ENCODE measurements at regions not wholly inside any gene's neighbourhood (a gene's known extent, or its start where the extent isn't known, plus 50 kb on each side); places are given as distances from the start of the nearest gene placed in this dataset.
"Not testable (repeated sequence)": the region's sequence is repeated elsewhere in the genome, so short reads cannot be mapped to it uniquely, and the experiment has no call there.

DNA sequence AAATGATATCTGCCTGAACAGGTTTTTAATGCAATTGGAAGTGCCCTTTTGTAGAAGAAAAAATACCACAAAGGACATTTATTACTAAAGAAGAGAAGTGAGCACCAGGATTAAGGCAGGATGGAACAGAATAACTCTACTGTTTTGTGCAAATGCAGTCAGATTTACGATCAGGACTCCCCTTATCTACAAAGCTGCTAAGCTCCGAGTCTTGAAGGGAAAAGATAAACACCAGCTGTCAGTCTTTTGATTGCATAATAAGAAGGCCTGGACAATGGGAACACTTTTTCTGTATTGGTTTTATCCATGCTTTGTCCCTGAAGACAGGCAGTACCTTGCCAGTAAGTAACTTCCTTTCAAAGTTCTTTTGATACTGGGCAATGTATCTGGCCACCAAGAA lies 797.9 kb upstream of the SLC35B3 start:
- DNase-seq (ENCODE audit: insufficient read length, low spot score) (no peak), FAIRE-seq (no peak)
- TF ChIP-seq, protein P1, sequence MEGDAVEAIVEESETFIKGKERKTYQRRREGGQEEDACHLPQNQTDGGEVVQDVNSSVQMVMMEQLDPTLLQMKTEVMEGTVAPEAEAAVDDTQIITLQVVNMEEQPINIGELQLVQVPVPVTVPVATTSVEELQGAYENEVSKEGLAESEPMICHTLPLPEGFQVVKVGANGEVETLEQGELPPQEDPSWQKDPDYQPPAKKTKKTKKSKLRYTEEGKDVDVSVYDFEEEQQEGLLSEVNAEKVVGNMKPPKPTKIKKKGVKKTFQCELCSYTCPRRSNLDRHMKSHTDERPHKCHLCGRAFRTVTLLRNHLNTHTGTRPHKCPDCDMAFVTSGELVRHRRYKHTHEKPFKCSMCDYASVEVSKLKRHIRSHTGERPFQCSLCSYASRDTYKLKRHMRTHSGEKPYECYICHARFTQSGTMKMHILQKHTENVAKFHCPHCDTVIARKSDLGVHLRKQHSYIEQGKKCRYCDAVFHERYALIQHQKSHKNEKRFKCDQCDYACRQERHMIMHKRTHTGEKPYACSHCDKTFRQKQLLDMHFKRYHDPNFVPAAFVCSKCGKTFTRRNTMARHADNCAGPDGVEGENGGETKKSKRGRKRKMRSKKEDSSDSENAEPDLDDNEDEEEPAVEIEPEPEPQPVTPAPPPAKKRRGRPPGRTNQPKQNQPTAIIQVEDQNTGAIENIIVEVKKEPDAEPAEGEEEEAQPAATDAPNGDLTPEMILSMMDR (IDR thresholded peaks at IDR 0.05; ENCODE audit: insufficient read depth, missing control alignments), result no peak

DNA sequence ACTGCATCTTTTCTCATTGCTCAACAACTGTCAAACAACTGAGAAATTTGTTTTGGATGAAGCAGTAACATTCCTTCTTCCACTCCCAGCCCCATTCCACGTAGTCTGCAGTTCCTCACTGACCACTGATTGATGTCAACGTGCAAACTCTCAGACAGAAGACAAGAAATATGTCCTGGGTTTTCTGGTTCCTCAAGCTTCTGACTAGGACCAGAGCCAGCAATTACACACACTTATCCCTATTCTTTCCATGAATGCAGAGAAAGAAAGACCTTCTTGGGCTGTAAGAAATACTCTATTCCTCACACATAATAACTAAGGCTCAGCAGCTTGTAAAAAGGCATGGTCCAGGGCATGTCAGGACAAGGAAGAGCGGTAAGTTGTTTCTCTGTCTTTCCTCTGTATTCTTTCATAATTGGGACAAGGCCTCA lies 790.1 kb upstream of the SLC35B3 start:
- TF ChIP-seq, protein P1 (IDR thresholded peaks at IDR 0.05; ENCODE audit: insufficient read depth, missing control alignments), result no peak
- no peak for FAIRE-seq

DNA sequence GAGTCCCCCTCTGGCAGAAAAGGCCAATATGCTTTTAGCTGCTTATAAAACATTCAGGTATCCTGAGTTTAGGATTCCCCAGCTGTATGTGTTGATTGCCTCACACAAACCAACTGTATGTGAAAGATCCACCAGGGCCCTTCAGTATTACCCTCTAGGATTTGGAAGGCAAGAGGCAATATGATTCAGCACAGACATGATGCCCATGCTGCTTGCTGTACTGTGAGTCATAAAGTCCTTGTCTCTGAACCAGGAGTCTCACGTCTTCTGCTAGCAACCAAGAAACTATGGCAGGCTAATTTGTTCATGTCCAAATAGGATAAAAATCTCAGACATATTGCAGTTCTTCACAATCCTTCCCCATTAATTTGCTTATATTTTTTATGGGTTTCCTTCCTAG lies 789.2 kb upstream of the SLC35B3 start:
- TF ChIP-seq, protein P1 (IDR thresholded peaks at IDR 0.05; ENCODE audit: insufficient read depth, missing control alignments), result no peak
- FAIRE-seq (no peak), DNase-seq (ENCODE audit: insufficient read length, low spot score) (no peak)

More for the DNA sequence above, 790.1 kb upstream of the SLC35B3 start:
- DNase-seq (ENCODE audit: insufficient read length, low spot score), result no peak

DNA sequence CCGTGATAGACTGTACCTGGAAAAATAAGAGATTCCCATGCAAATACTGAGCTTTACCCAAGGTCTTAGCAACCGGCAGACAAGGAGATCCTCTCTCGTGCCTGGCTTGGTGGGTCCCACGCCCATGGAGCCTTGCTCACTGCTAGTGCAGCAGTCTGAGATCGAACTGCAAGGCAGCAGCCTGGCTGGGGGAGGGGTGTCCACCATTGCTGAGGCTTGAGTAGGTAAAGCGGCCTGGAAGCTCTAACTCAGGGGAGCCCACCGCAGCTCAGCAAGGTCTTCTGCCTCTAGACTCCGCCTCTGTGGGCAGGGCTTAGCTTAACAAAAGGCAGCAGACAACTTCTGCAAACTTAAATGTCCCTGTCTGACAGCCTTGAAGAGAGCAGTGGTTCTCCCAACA lies 778.4 kb upstream of the SLC35B3 start:
- DNase-seq (ENCODE audit: insufficient read length, low spot score); FAIRE-seq: not testable (repeated sequence)

DNA sequence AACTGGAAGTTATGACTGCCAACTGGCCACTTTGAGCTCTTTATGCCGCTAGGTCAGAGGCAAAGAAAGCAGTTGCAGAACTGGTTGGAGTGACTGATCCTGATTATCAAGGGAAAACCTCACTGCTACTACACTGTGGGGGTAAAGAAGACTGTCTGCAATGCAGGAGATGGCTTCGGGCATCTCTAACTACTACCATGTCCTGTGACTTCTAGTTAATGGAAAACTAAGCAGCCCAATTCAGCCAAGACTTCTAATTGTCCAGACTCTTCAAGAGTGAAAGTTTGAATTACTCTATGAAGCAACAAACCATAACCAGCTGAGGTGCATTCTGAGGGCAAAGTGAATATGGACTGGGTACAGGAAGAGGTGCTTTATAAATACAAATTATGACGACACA lies 773.6 kb upstream of the SLC35B3 start:
- no peak for FAIRE-seq
- TF ChIP-seq, protein P1 (IDR thresholded peaks at IDR 0.05; ENCODE audit: insufficient read depth, missing control alignments), result no peak
- no peak for DNase-seq (ENCODE audit: insufficient read length, low spot score)

DNA sequence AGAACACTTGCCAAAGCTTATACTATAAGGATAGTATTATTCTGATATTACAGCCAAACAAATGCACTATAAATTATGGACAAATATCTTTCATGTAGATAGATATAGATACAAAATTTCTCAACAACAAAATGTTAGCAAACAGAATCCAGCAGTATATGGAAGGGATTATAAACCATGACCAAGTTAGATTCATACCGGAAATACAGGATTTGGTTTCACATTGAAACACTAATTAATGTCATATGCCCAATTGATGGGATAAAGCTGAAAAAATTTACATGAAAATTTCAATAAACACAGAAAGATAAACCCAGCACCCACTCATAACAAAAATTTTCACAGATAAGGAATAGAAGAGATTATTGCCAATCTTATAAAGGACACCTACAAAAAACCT lies 770.3 kb upstream of the SLC35B3 start:
- no peak for DNase-seq (ENCODE audit: insufficient read length, low spot score)
- no peak for FAIRE-seq
- TF ChIP-seq, protein P1 (IDR thresholded peaks at IDR 0.05; ENCODE audit: insufficient read depth, missing control alignments), result no peak

DNA sequence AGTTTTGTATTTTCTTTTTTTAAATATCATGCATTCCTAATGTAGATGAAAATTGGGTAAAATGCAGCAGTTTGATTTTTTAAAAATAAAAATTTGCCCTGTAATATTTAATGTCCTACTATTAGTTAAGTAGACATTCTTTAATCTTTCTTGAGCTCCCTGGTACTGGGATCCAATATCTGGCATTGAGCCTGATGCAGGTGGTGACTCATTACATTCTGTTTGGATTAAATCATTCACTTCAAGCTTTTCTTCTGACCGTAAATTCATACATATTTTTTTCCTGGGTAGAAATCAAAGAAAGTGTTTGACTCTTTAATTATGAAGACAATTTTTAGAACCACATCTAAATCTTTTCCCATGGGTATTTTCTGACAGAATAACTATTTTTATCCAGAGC lies 768.8 kb upstream of the SLC35B3 start:
- no peak for FAIRE-seq
- TF ChIP-seq, protein P1 (IDR thresholded peaks at IDR 0.05; ENCODE audit: insufficient read depth, missing control alignments), result no peak
- no peak for DNase-seq (ENCODE audit: insufficient read length, low spot score)

DNA sequence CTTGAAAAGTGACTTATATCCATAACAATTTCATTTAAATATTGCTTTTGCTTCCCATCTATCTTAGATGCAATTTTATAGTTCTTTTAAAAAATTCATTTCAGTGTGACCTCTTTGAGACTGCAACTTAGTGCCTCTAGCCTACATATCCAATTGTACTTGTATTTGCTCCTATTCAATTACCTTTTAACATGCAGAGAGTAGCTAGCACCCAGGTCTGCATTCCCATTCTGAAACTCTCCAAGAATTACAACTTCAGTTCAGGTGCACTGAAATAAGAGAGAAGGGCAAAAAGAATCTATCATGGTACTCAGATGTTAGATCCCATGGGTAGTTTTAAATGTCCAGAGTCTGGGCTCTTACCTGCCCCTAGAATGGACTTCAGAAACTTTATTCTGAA lies 765.4 kb upstream of the SLC35B3 start:
- DNase-seq (ENCODE audit: insufficient read length, low spot score) (no peak), FAIRE-seq (no peak)
- TF ChIP-seq, protein P1 (IDR thresholded peaks at IDR 0.05; ENCODE audit: insufficient read depth, missing control alignments), result no peak

Measured in D721Med (cell line).